Endothelial cell of umbilical vein (primary cell): ENCODE measurements at regions not wholly inside any gene's neighbourhood (a gene's known extent, or its start where the extent isn't known, plus 50 kb on each side); places are given as distances from the start of the nearest gene placed in this dataset.

Source experiments
- BruUV-seq: library from RNA; stranded (reverse); fragments of 400-500 nt; replicated peaks from 2 replicates; lab custom pipeline; 2021; lab: Mats Ljungman, UMichigan
- CTCF ChIA-PET: fragments of 300-600, 350-600 bp; sonication (Branson Sonifier 250); formaldehyde crosslinking; loops from one replicate; lab custom pipeline; 2021; ENCODE audit warnings: antibody characterized with exemption, inconsistent platforms; lab: Charles Lee
- POLR2A ChIA-PET: fragments of 300-600, 350-600 bp; sonication (Branson Sonifier 250); formaldehyde crosslinking; loops from one replicate; lab custom pipeline; 2021; ENCODE audit warnings: antibody characterized with exemption, inconsistent platforms; lab: Charles Lee
- DNase-seq: peaks from one replicate; pipeline ENCODE4 v3.0.0-alpha.2; 2011; ENCODE audit warnings: low read depth, low spot score
- FAIRE-seq: peaks from 2 replicates; lab custom pipeline; 2011; peaks lifted over from hg19 to GRCh38; lab: Jason Lieb, UNC
- H2AFZ ChIP-seq: 2 replicates; pipeline ENCODE4 v1.6.0; 2012; ENCODE audit warnings: low read depth, low read length, control low read depth, inconsistent platforms
- H3K27ac ChIP-seq: 2 replicates; pipeline ENCODE4 v1.5.1; 2011; ENCODE audit warnings: low read depth, mild to moderate bottlenecking, control low read depth, low read length, moderate library complexity; ENCODE audit not compliant: insufficient read depth
- H3K27me3 ChIP-seq, 2 experiments: 2 replicates each; pipeline versions ENCODE4 v1.6.0 to v1.6.1; 2011; ENCODE audit warnings: low read length in 2 of 2, mixed read lengths in 1 of 2; ENCODE audit not compliant: control insufficient read depth in 2 of 2, insufficient read depth in 2 of 2
- H3K36me3 ChIP-seq, 2 experiments: 2 replicates in 1 of 2; 3 replicates in 1 of 2; pipeline ENCODE4 v1.5.1; 2011; ENCODE audit warnings: low read length in 2 of 2, mild to moderate bottlenecking in 1 of 2, moderate library complexity in 1 of 2; ENCODE audit not compliant: control insufficient read depth in 2 of 2, insufficient read depth in 2 of 2; ENCODE audit errors: extremely low read depth in 1 of 2
- H3K4me1 ChIP-seq: 3 replicates; pipeline ENCODE4 v1.5.1; 2011; ENCODE audit warnings: mild to moderate bottlenecking, low read length; ENCODE audit not compliant: control insufficient read depth, insufficient read depth; ENCODE audit errors: extremely low read depth
- H3K4me2 ChIP-seq: 2 replicates; pipeline ENCODE4 v1.6.1; 2011; ENCODE audit warnings: low read length, control low read depth, mixed read lengths; ENCODE audit not compliant: insufficient read depth
- H3K4me3 ChIP-seq, 3 experiments: fragments of 200-600 bp in 1 of 3; sonication (generic), shearing (Covaris generic) in 1 of 3; replicated peaks in 1 of 3; 2 replicates each; pipeline ENCODE4 v1.5.1; 2011 to 2016; ENCODE audit warnings: control low read depth in 3 of 3, low read length in 3 of 3, mild to moderate bottlenecking in 2 of 3, inconsistent platforms in 1 of 3, low read depth in 1 of 3, moderate library complexity in 1 of 3; ENCODE audit not compliant: insufficient read depth in 1 of 3
- H3K79me2 ChIP-seq: 2 replicates; pipeline ENCODE4 v1.6.0; 2012; ENCODE audit warnings: low read length, inconsistent platforms; ENCODE audit not compliant: control insufficient read depth, insufficient read depth
- H3K9ac ChIP-seq: replicated peaks from 2 replicates; pipeline ENCODE3; 2011; ENCODE audit warnings: low read length, control low read depth; ENCODE audit not compliant: insufficient read depth; ENCODE audit errors: extremely low read depth
- H3K9me1 ChIP-seq: replicated peaks from 3 replicates; pipeline ENCODE4 v1.6.0; 2011; ENCODE audit warnings: mild to moderate bottlenecking, low read length; ENCODE audit not compliant: control insufficient read depth, insufficient read depth; ENCODE audit errors: extremely low read depth
- H3K9me3 ChIP-seq: replicated peaks from 2 replicates; pipeline ENCODE4 v1.5.1; 2012; ENCODE audit warnings: low read length, inconsistent platforms; ENCODE audit not compliant: control insufficient read depth, insufficient read depth
- H4K20me1 ChIP-seq: replicated peaks from 2 replicates; pipeline ENCODE3; 2011; ENCODE audit warnings: mild to moderate bottlenecking, low read length; ENCODE audit not compliant: control insufficient read depth, insufficient read depth; ENCODE audit errors: extremely low read depth
- EZH2 ChIP-seq: IDR thresholded peaks from 2 replicates; pipeline ENCODE4 v1.6.1; 2012; ENCODE audit warnings: borderline replicate concordance, low read depth, mild to moderate bottlenecking, moderate library complexity, low read length, inconsistent platforms; ENCODE audit not compliant: severe bottlenecking
- FOS ChIP-seq: IDR thresholded peaks from 2 replicates; pipeline ENCODE4 v1.6.1; 2011; ENCODE audit warnings: mild to moderate bottlenecking, low read length, moderate library complexity, borderline replicate concordance; ENCODE audit not compliant: insufficient read depth
- GATA2 ChIP-seq: IDR thresholded peaks from 2 replicates; pipeline ENCODE4 v1.7.0; 2011; ENCODE audit warnings: low read depth, mild to moderate bottlenecking, moderate library complexity, mixed read lengths, low read length; ENCODE audit not compliant: insufficient read length, insufficient read depth
- JUN ChIP-seq: IDR thresholded peaks from 2 replicates; pipeline ENCODE4 v1.6.1; 2011; ENCODE audit warnings: borderline replicate concordance, low read depth; ENCODE audit not compliant: insufficient read length, insufficient read depth
- MYC ChIP-seq: IDR thresholded peaks from one replicate; pipeline ENCODE4 v1.6.1; 2011; ENCODE audit warnings: mild to moderate bottlenecking, low read depth, low read length
- POLR2A ChIP-seq: IDR thresholded peaks from 2 replicates; pipeline ENCODE4 v1.6.1; 2012; ENCODE audit warnings: low read depth, mild to moderate bottlenecking, control low read depth, low read length
- dilution Hi-C: fragments of 300-500 bp; cut with MboI; formaldehyde crosslinking; loops from one replicate; pipeline ENCODE4 v1.15.0; 2019; ENCODE audit warnings: low sequenced_read_pairs; ENCODE audit not compliant: extremely low pct_ligation_motif_present
- intact Hi-C: fragments of 100-400 bp; cut with micrococcal nuclease; formaldehyde crosslinking; loops from one replicate; pipeline ENCODE4 v1.10.0; 2022
- TF ChIP-seq, protein P1 (sequence below), 2 donors: IDR thresholded peaks; 1 replicate in 1 of 2; 2 replicates in 1 of 2; pipeline ENCODE4 v1.5.1; 2011; ENCODE audit warnings: low read length in 2 of 2, mild to moderate bottlenecking in 2 of 2, moderate library complexity in 2 of 2, control low read depth in 1 of 2, inconsistent platforms in 1 of 2, low read depth in 1 of 2; ENCODE audit not compliant: insufficient read depth in 1 of 2; ENCODE audit errors: extremely low read depth in 1 of 2

DNA sequence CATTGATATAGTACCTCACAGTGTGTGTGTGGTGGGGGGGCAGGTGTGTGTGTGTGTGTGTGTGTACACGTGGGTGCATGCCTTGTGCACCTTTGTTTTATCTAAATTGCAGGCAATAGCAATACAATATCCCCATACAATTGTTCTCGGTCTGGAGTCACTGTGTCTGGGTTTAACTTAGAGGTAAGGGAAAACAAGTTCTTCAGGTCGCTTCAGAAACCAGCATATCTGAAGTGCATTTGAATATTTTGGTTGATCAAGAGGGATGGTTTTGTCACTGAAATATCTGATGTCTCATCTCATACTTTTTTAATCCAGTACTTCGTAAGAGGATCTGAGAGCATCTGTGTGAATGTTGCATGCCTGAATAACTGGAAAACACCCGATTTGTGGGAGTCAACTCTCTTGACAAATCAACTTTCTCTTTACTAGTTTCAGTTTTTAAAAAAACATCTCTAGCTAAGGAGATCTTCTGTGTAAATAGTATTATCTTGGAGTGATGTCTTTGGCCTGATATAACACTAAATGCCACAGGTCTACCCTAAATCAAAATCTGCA is 206.8 kb upstream of the NR2F2 start:
- Histone ChIP-seq H3K9me1 (no peaks in the 10 kb centered on the region), H3K79me2 (no peaks in the 10 kb centered on the region), H3K4me2 (no peak overlapping the region), H3K4me1 (no peaks in the 10 kb centered on the region), H3K4me3 (no peak overlapping the region), H2AFZ (no peak overlapping the region), H3K27me3 (no peaks in the 10 kb centered on the region), H3K36me3 (no peaks in the 10 kb centered on the region), H3K9ac (no peak overlapping the region), H4K20me1 (no peaks in the 10 kb centered on the region), H3K9me3 (no peaks in the 10 kb centered on the region), H3K27ac (no peak overlapping the region)
- no peak for FAIRE-seq
- ChIA-PET POLR2A (no interaction called here), CTCF (no interaction called here)
- intact Hi-C loops = no loop called here
- dilution Hi-C loops = no loop called here
- no peak for DNase-seq
- no TSS peak for BruUV-seq
- TF ChIP-seq, protein P1, sequence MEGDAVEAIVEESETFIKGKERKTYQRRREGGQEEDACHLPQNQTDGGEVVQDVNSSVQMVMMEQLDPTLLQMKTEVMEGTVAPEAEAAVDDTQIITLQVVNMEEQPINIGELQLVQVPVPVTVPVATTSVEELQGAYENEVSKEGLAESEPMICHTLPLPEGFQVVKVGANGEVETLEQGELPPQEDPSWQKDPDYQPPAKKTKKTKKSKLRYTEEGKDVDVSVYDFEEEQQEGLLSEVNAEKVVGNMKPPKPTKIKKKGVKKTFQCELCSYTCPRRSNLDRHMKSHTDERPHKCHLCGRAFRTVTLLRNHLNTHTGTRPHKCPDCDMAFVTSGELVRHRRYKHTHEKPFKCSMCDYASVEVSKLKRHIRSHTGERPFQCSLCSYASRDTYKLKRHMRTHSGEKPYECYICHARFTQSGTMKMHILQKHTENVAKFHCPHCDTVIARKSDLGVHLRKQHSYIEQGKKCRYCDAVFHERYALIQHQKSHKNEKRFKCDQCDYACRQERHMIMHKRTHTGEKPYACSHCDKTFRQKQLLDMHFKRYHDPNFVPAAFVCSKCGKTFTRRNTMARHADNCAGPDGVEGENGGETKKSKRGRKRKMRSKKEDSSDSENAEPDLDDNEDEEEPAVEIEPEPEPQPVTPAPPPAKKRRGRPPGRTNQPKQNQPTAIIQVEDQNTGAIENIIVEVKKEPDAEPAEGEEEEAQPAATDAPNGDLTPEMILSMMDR (IDR thresholded peaks at IDR 0.05; ENCODE audit: extremely low read depth in 1 of 2, insufficient read depth in 1 of 2, low read depth in 1 of 2, low read length in 2 of 2) = no peak
- no peak for TF ChIP-seq FOS
- TF ChIP-seq POLR2A = no peak
- TF ChIP-seq MYC = no peak

DNA sequence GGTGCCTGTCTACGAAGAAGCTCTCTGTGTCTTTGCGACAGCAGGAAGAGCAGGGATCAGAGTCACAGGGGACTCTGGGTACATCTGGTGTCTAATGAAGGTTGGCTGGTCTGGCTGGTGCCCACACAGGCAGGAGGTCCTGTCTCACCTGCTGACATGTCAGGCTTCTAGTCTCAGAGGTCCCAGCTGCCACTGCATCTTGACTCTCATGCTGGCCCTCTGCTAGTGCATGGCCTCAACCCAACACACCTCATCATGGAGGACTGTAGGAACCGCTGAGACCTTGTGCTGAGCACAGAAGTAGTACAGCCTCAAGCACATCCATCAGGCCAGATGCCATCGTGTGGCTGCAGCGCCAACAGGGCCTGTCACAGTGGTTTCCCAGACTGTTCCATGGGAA is 206.1 kb upstream of the NR2F2 start:
- Histone ChIP-seq H3K9me3 (no peaks in the 10 kb centered on the region), H3K27me3 (no peaks in the 10 kb centered on the region), H3K27ac (no peak overlapping the region), H3K36me3 (no peaks in the 10 kb centered on the region), H3K4me3 (no peak overlapping the region), H3K4me1 (no peaks in the 10 kb centered on the region), H3K9ac (no peak overlapping the region), H2AFZ (no peak overlapping the region), H4K20me1 (no peaks in the 10 kb centered on the region), H3K79me2 (no peaks in the 10 kb centered on the region), H3K4me2 (no peak overlapping the region), H3K9me1 (no peaks in the 10 kb centered on the region)
- TF ChIP-seq EZH2 (no peak), MYC (no peak), GATA2 (no peak), JUN (no peak)
- TF ChIP-seq, protein P1 (IDR thresholded peaks at IDR 0.05; ENCODE audit: extremely low read depth in 1 of 2, insufficient read depth in 1 of 2, low read depth in 1 of 2, low read length in 2 of 2) = no peak
- dilution Hi-C loops (no loop called here), intact Hi-C loops (no loop called here)
- ChIA-PET CTCF (no interaction called here), POLR2A (no interaction called here)
- DNase-seq (no peak), FAIRE-seq (no peak)
- BruUV-seq = no TSS peak
